ENCODE measurements at regions not wholly inside any gene's neighbourhood (a gene's known extent, or its start where the extent isn't known, plus 50 kb on each side); places are given as distances from the start of the nearest gene placed in this dataset.
"Not testable (repeated sequence)": the region's sequence is repeated elsewhere in the genome, so short reads cannot be mapped to it uniquely, and the experiment has no call there.

- H3K4me1 Mint-ChIP-seq = no peaks in the 10 kb centered on the region
- TF ChIP-seq CTCF (IDR thresholded peaks at IDR 0.05) (no peak), EZH2 (IDR thresholded peaks at IDR 0.05) (no peak), EZH2phosphoT487 (IDR thresholded peaks at IDR 0.05) (no peak)
Observed at GRCh38 chr3:20931834-20932233, 745.8 kb upstream of the SGO1 start.

GRCh38 chr3:20930034-20930433, 744.0 kb upstream of the SGO1 start:
- no peaks in the 10 kb centered on the region for H3K4me1 Mint-ChIP-seq
- H3K79me2 ChIP-seq (ENCODE audit: low read depth) = no peaks in the 10 kb centered on the region
- H3K27me3 ChIP-seq = no peaks in the 10 kb centered on the region
- no peak overlapping the region for H3K27ac ChIP-seq
- no peak overlapping the region for H3K4me3 ChIP-seq
- peak; percentile 42 for DNase-seq (ENCODE audit: low spot score)
- no peak overlapping the region for H3K4me2 ChIP-seq
- TF ChIP-seq EZH2 (IDR thresholded peaks at IDR 0.05) = no peak
- TF ChIP-seq CTCF (IDR thresholded peaks at IDR 0.05) = peak; percentile 70
- no peaks in the 10 kb centered on the region for H3K9me3 ChIP-seq (ENCODE audit: low read depth)
- no peaks in the 10 kb centered on the region for H3K36me3 Mint-ChIP-seq
- no peaks in the 10 kb centered on the region for H3K9me3 Mint-ChIP-seq
- H3K27ac Mint-ChIP-seq = no peak overlapping the region
- H3K27me3 Mint-ChIP-seq (ENCODE audit: insufficient read depth, low read depth) = peaks cover 2% of the 10 kb centered on the region
- H3K36me3 ChIP-seq = no peaks in the 10 kb centered on the region
- H3K4me3 Mint-ChIP-seq = no peak overlapping the region
- H3F3A ChIP-seq (ENCODE audit: low read depth) = no peaks in the 10 kb centered on the region
- no peak overlapping the region for H3K9ac ChIP-seq
- no peaks in the 10 kb centered on the region for H3K4me1 ChIP-seq
- H4K20me1 ChIP-seq (ENCODE audit: low read depth) = no peaks in the 10 kb centered on the region
- H2AFZ ChIP-seq (replicated peaks) = no peak overlapping the region

More at GRCh38 chr3:20931834-20932233, 745.8 kb upstream of the SGO1 start:
- Mint-ChIP-seq H3K4me3 (no peak overlapping the region), H3K9me3 (no peaks in the 10 kb centered on the region), H3K27me3 (ENCODE audit: insufficient read depth, low read depth) (no peaks in the 10 kb centered on the region), H3K27ac (no peak overlapping the region), H3K36me3 (no peaks in the 10 kb centered on the region)
- Histone ChIP-seq H3K9ac (no peak overlapping the region), H4K20me1 (ENCODE audit: low read depth) (no peaks in the 10 kb centered on the region), H3K27me3 (no peaks in the 10 kb centered on the region), H3K9me3 (ENCODE audit: low read depth) (no peaks in the 10 kb centered on the region), H3K4me2 (no peak overlapping the region), H3K79me2 (ENCODE audit: low read depth) (no peaks in the 10 kb centered on the region), H3F3A (ENCODE audit: low read depth) (no peaks in the 10 kb centered on the region), H3K27ac (no peak overlapping the region), H3K4me3 (no peak overlapping the region), H3K4me1 (no peaks in the 10 kb centered on the region), H2AFZ (replicated peaks) (no peak overlapping the region), H3K36me3 (no peaks in the 10 kb centered on the region)
- DNase-seq (ENCODE audit: low spot score) = no peak

- Histone ChIP-seq H3K4me1 (no peaks in the 10 kb centered on the region), H3K9ac (no peak overlapping the region), H3K79me2 (ENCODE audit: low read depth) (no peaks in the 10 kb centered on the region), H3F3A (ENCODE audit: low read depth) (no peaks in the 10 kb centered on the region), H3K4me2 (no peak overlapping the region), H3K9me3 (ENCODE audit: low read depth) (no peaks in the 10 kb centered on the region), H4K20me1 (ENCODE audit: low read depth) (no peaks in the 10 kb centered on the region), H3K27ac (no peak overlapping the region), H3K27me3 (no peaks in the 10 kb centered on the region), H3K4me3 (no peak overlapping the region), H3K36me3 (no peaks in the 10 kb centered on the region), H2AFZ (replicated peaks) (no peak overlapping the region)
- no peak overlapping the region for H3K27ac Mint-ChIP-seq
- no peaks in the 10 kb centered on the region for H3K4me1 Mint-ChIP-seq
- no peak for DNase-seq (ENCODE audit: low spot score)
- H3K9me3 Mint-ChIP-seq = peaks cover 18% of the 10 kb centered on the region
- TF ChIP-seq CTCF (IDR thresholded peaks at IDR 0.05) (no peak), EZH2 (IDR thresholded peaks at IDR 0.05) (no peak), EZH2phosphoT487 (IDR thresholded peaks at IDR 0.05) (no peak)
- no peak overlapping the region for H3K4me3 Mint-ChIP-seq
- no peaks in the 10 kb centered on the region for H3K36me3 Mint-ChIP-seq
- peaks cover 2% of the 10 kb centered on the region for H3K27me3 Mint-ChIP-seq (ENCODE audit: insufficient read depth, low read depth)
Observed at GRCh38 chr3:20924646-20925385, 738.8 kb upstream of the SGO1 start.

- H3K36me3 ChIP-seq; H3K4me1 ChIP-seq; H2AFZ ChIP-seq (replicated peaks); H3K79me2 ChIP-seq (ENCODE audit: low read depth); H3K4me3 ChIP-seq; H3K4me2 ChIP-seq; H3K27ac ChIP-seq; H3K9ac ChIP-seq; DNase-seq (ENCODE audit: low spot score); H3K27me3 Mint-ChIP-seq (ENCODE audit: insufficient read depth, low read depth); H3K9me3 ChIP-seq (ENCODE audit: low read depth); H3K4me3 Mint-ChIP-seq; H4K20me1 ChIP-seq (ENCODE audit: low read depth); H3F3A ChIP-seq (ENCODE audit: low read depth); H3K27ac Mint-ChIP-seq; H3K27me3 ChIP-seq; H3K36me3 Mint-ChIP-seq; H3K4me1 Mint-ChIP-seq: not testable (repeated sequence)
- peaks cover 24% of the 10 kb centered on the region for H3K9me3 Mint-ChIP-seq
Observed at GRCh38 chr3:20921112-20921511, 735.1 kb upstream of the SGO1 start.
